ENCODE measurements at regions not wholly inside any gene's neighbourhood (a gene's known extent, or its start where the extent isn't known, plus 50 kb on each side); places are given as distances from the start of the nearest gene placed in this dataset.

- TF ChIP-seq YY1 (IDR thresholded peaks at IDR 0.05; ENCODE audit: low read depth) (no peak), TEAD4 (IDR thresholded peaks at IDR 0.05) (no peak), EGR1 (IDR thresholded peaks at IDR 0.05) (no peak)
Measured at GRCh38 chr1:162984699-162985098, 84.5 kb upstream of the RGS4 start.
